ENCODE measurements at regions not wholly inside any gene's neighbourhood (a gene's known extent, or its start where the extent isn't known, plus 50 kb on each side); places are given as distances from the start of the nearest gene placed in this dataset.

GRCh38 chr19:31991984-31992655, 353.3 kb upstream of the ZNF507 start:
- FAIRE-seq, result no peak
- no peaks in the 10 kb centered on the region for H3K27me3 ChIP-seq (replicated peaks in 1 of 4; ENCODE audit: control insufficient read depth in 3 of 4, extremely low read depth in 1 of 4, insufficient read depth in 3 of 4, low read length in 3 of 4)
- H3K23ac ChIP-seq (ENCODE audit: insufficient read length), result no peak overlapping the region
- no peak overlapping the region for H2BK120ac ChIP-seq (replicated peaks; ENCODE audit: low read depth, low read length)
- POLR2A ChIA-PET (ENCODE audit: partially characterized antibody), result no interaction called here
- CTCF ChIA-PET (ENCODE audit: partially characterized antibody), result interaction anchor here (0.8 kb wide), 1 partner anchor 316 kb away, joined by 3 read pairs; no protein-coding TSS in a partner anchor
- TF ChIP-seq TAF1 (IDR thresholded peaks at IDR 0.05; ENCODE audit: low read depth, low read length) (no peak), YY1 (IDR thresholded peaks at IDR 0.05; ENCODE audit: low read depth, low read length) (no peak), MAX (IDR thresholded peaks at IDR 0.05) (no peak), GABPA (IDR thresholded peaks at IDR 0.05; ENCODE audit: borderline replicate concordance, insufficient read depth, low read length) (no peak), EGR1 (IDR thresholded peaks at IDR 0.05; ENCODE audit: borderline replicate concordance, low read depth, low read length) (no peak), RAD21 (IDR thresholded peaks at IDR 0.05 in 1 of 2, conservative IDR thresholded peaks at IDR 0.05 in 1 of 2; ENCODE audit: low read depth in 2 of 2, low read length in 2 of 2) (no peak)
- TF ChIP-seq, protein P1, sequence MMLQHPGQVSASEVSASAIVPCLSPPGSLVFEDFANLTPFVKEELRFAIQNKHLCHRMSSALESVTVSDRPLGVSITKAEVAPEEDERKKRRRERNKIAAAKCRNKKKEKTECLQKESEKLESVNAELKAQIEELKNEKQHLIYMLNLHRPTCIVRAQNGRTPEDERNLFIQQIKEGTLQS (IDR thresholded peaks at IDR 0.05; ENCODE audit: insufficient read depth, low read depth, low read length), result no peak
- H2BK12ac ChIP-seq (ENCODE audit: low read depth, low read length), result no peak overlapping the region
- DNase-seq (ENCODE audit: low read depth in 1 of 2, low spot score in 2 of 2), result peak in 1 of 2 experiments; percentile 14
- H4K91ac ChIP-seq (replicated peaks; ENCODE audit: insufficient read length, low read length), result no peak overlapping the region
- H2AK5ac ChIP-seq (ENCODE audit: low read depth, low read length), result no peak overlapping the region
- H4K8ac ChIP-seq (ENCODE audit: extremely low read depth, insufficient read depth, low read length), result no peak overlapping the region
- H3K56ac ChIP-seq (replicated peaks; ENCODE audit: insufficient read length, low read depth, low read length), result no peak overlapping the region
- no peak overlapping the region for H3K4ac ChIP-seq (replicated peaks; ENCODE audit: insufficient read length, low read depth, low read length)
- peaks cover 3% of the 10 kb centered on the region; the same call in 1 of the 2 replicates for H3K23me2 ChIP-seq (ENCODE audit: low read depth, low read length)
- no peak overlapping the region for H2BK5ac ChIP-seq (ENCODE audit: low read depth, low read length)
- 91% methylated on average over 16 of the region's 16 CpGs; no CpG with 5 or more reads in 1 of the 2 experiments for WGBS, 2 experiments (ENCODE audit: extremely low coverage in 1 of 2, insufficient coverage in 1 of 2, insufficient read length in 1 of 2, insufficient replicate concordance in 2 of 2, low coverage in 1 of 2, low lambda C conversion rate in 2 of 2, missing lambda C conversion rate in 1 of 2)
- no peak overlapping the region for H3K27ac ChIP-seq (ENCODE audit: low read depth, low read length)
- H3K18ac ChIP-seq (ENCODE audit: extremely low read depth, low read length), result no peak overlapping the region
- H3K4me3 ChIP-seq (ENCODE audit: extremely low read depth in 1 of 4, insufficient read depth in 2 of 4, low read depth in 3 of 4, low read length in 4 of 4), result no peak overlapping the region
- H2BK15ac ChIP-seq (ENCODE audit: low read length), result no peak overlapping the region
- H3K9ac ChIP-seq (replicated peaks in 1 of 4; ENCODE audit: extremely low read depth in 1 of 4, low read depth in 3 of 4, low read length in 3 of 4), result no peak overlapping the region
- no peaks in the 10 kb centered on the region for H3K79me2 ChIP-seq (ENCODE audit: control insufficient read depth in 1 of 2, insufficient read depth in 2 of 2, low read length in 2 of 2)
- H3K79me1 ChIP-seq (ENCODE audit: low read depth, low read length), result no peaks in the 10 kb centered on the region
- H4K20me1 ChIP-seq (replicated peaks in 1 of 2; ENCODE audit: control insufficient read depth in 1 of 2, insufficient read depth in 2 of 2, low read length in 2 of 2), result no peaks in the 10 kb centered on the region
- H3K4me1 ChIP-seq (replicated peaks in 1 of 4; ENCODE audit: control insufficient read depth in 3 of 4, insufficient read depth in 4 of 4, low read length in 3 of 4), result no peaks in the 10 kb centered on the region
- no peak overlapping the region for H2BK20ac ChIP-seq (ENCODE audit: low read length)
- no peak overlapping the region for H4K5ac ChIP-seq (ENCODE audit: insufficient read length, low read depth, low read length)
- H2AFZ ChIP-seq (ENCODE audit: low read length), result no peak overlapping the region
- no peak overlapping the region for H3K14ac ChIP-seq (ENCODE audit: insufficient read length)
- H3K36me3 ChIP-seq (ENCODE audit: control insufficient read depth in 2 of 4, insufficient read depth in 4 of 4, low read length in 3 of 4), result no peaks in the 10 kb centered on the region
- no peaks in the 10 kb centered on the region for H3K9me3 ChIP-seq (ENCODE audit: insufficient read depth in 2 of 2, low read depth in 1 of 2, low read length in 1 of 2)
- H3K4me2 ChIP-seq (ENCODE audit: insufficient read depth in 1 of 2, low read depth in 2 of 2, low read length in 2 of 2), result no peak overlapping the region
